CD8-positive, alpha-beta memory T cell (primary cell): ENCODE measurements at regions not wholly inside any gene's neighbourhood (a gene's known extent, or its start where the extent isn't known, plus 50 kb on each side); places are given as distances from the start of the nearest gene placed in this dataset.

Experiments used
- CTCF ChIA-PET: fragments of 350-600 bp; sonication (Branson Sonifier 250); formaldehyde crosslinking; loops from one replicate; lab custom pipeline; 2021; ENCODE audit warnings: antibody characterized with exemption; lab: Charles Lee
- POLR2A ChIA-PET: fragments of 350-600 bp; sonication (Branson Sonifier 250); formaldehyde crosslinking; loops from one replicate; lab custom pipeline; 2021; ENCODE audit warnings: antibody characterized with exemption; lab: Charles Lee
- DNase-seq, 5 donors: peaks; one replicate each; pipeline versions ENCODE4 v3.0.0 to v3.0.0-alpha.2; 2020 to 2022; ENCODE audit warnings: mixed read lengths in 1 of 5
- H3K27ac ChIP-seq: one replicate; pipeline ENCODE4 v1.7.0; 2013; ENCODE audit warnings: low read depth, mild to moderate bottlenecking, low read length, moderate library complexity
- H3K27me3 ChIP-seq: 2 replicates; pipeline ENCODE4 v1.7.0; 2013; ENCODE audit warnings: low read length, mild to moderate bottlenecking; ENCODE audit not compliant: insufficient read depth, poor library complexity, severe bottlenecking
- H3K36me3 ChIP-seq: 2 replicates; pipeline ENCODE4 v1.7.0; 2013; ENCODE audit warnings: mild to moderate bottlenecking, low read length, moderate library complexity; ENCODE audit not compliant: insufficient read depth
- H3K4me1 ChIP-seq: 2 replicates; pipeline ENCODE4 v1.7.0; 2013; ENCODE audit warnings: mild to moderate bottlenecking, low read length, moderate library complexity; ENCODE audit not compliant: insufficient read depth
- H3K4me3 ChIP-seq: 2 replicates; pipeline ENCODE4 v1.7.0; 2013; ENCODE audit warnings: mild to moderate bottlenecking, low read length
- H3K9me3 ChIP-seq: 2 replicates; pipeline ENCODE4 v1.7.0; 2013; ENCODE audit warnings: mild to moderate bottlenecking, low read length
- H3K27ac Mint-ChIP-seq, 8 donors: one replicate each; pipeline ENCODE4 v1.8.0; 2020 to 2021; ENCODE audit warnings: mixed read lengths in 8 of 8, mild to moderate bottlenecking in 6 of 8, inconsistent platforms in 3 of 8, moderate library complexity in 3 of 8
- H3K27me3 Mint-ChIP-seq, 2 donors: one replicate each; pipeline ENCODE4 v1.8.0; 2020 to 2021; ENCODE audit warnings: mixed read lengths in 2 of 2, mild to moderate bottlenecking in 1 of 2, moderate library complexity in 1 of 2
- H3K36me3 Mint-ChIP-seq, 3 donors: one replicate each; pipeline ENCODE4 v1.8.0; 2020 to 2021; ENCODE audit warnings: mixed read lengths in 3 of 3, inconsistent platforms in 1 of 3, mild to moderate bottlenecking in 1 of 3
- H3K4me1 Mint-ChIP-seq, 3 donors: one replicate each; pipeline ENCODE4 v1.8.0; 2020 to 2021; ENCODE audit warnings: mixed read lengths in 3 of 3, inconsistent platforms in 1 of 3, mild to moderate bottlenecking in 1 of 3
- H3K4me3 Mint-ChIP-seq, 7 donors: one replicate each; pipeline ENCODE4 v1.8.0; 2020 to 2021; ENCODE audit warnings: mixed read lengths in 7 of 7, mild to moderate bottlenecking in 6 of 7, moderate library complexity in 4 of 7, inconsistent platforms in 2 of 7
- H3K9me3 Mint-ChIP-seq, 5 donors: one replicate each; pipeline ENCODE4 v1.8.0; 2020 to 2022; ENCODE audit warnings: mixed read lengths in 5 of 5, mild to moderate bottlenecking in 3 of 5, moderate library complexity in 2 of 5, inconsistent platforms in 1 of 5

GRCh38 chr14:76322594-76323220 lies 53.2 kb upstream of the ESRRB start:
- no peaks in the 10 kb centered on the region for H3K4me1 ChIP-seq
- no peak overlapping the region for H3K4me3 ChIP-seq
- POLR2A ChIA-PET = no interaction called here
- H3K36me3 ChIP-seq = no peaks in the 10 kb centered on the region
- no peaks in the 10 kb centered on the region for H3K4me1 Mint-ChIP-seq
- no peaks in the 10 kb centered on the region for H3K36me3 Mint-ChIP-seq
- no peaks in the 10 kb centered on the region for H3K9me3 Mint-ChIP-seq
- H3K27me3 ChIP-seq = no peaks in the 10 kb centered on the region
- DNase-seq = no peak
- H3K4me3 Mint-ChIP-seq = no peak overlapping the region
- CTCF ChIA-PET = no interaction called here
- no peaks in the 10 kb centered on the region for H3K9me3 ChIP-seq
- H3K27ac ChIP-seq = no peak overlapping the region
- H3K27ac Mint-ChIP-seq = no peak overlapping the region
- H3K27me3 Mint-ChIP-seq = peaks cover 2 to 19% of the 10 kb centered on the region in 2 donors

- Mint-ChIP-seq H3K4me3 (no peak overlapping the region), H3K27ac (no peak overlapping the region), H3K36me3 (no peaks in the 10 kb centered on the region), H3K9me3 (no peaks in the 10 kb centered on the region), H3K27me3 (peaks cover 5 to 26% of the 10 kb centered on the region in 2 donors), H3K4me1 (no peaks in the 10 kb centered on the region)
- Histone ChIP-seq H3K4me3 (no peak overlapping the region), H3K4me1 (no peaks in the 10 kb centered on the region), H3K36me3 (no peaks in the 10 kb centered on the region), H3K9me3 (no peaks in the 10 kb centered on the region), H3K27me3 (no peaks in the 10 kb centered on the region), H3K27ac (no peak overlapping the region)
- ChIA-PET CTCF (no interaction called here), POLR2A (no interaction called here)
- no peak for DNase-seq
Measured at GRCh38 chr14:76323331-76324050, 52.4 kb upstream of the ESRRB start.

- H3K4me3 ChIP-seq = no peak overlapping the region
- ChIA-PET POLR2A (no interaction called here), CTCF (no interaction called here)
- no peak overlapping the region for H3K27ac ChIP-seq
- peaks cover 2% of the 10 kb centered on the region for H3K27me3 ChIP-seq
- Mint-ChIP-seq H3K4me1 (no peaks in the 10 kb centered on the region), H3K27ac (no peak overlapping the region), H3K9me3 (no peaks in the 10 kb centered on the region), H3K4me3 (no peak overlapping the region), H3K36me3 (no peaks in the 10 kb centered on the region), H3K27me3 (peaks cover 8 to 32% of the 10 kb centered on the region in 2 donors)
- no peaks in the 10 kb centered on the region for H3K4me1 ChIP-seq
- DNase-seq = no peak
- no peaks in the 10 kb centered on the region for H3K9me3 ChIP-seq
- no peaks in the 10 kb centered on the region for H3K36me3 ChIP-seq
Measured at GRCh38 chr14:76324133-76324532, 51.8 kb upstream of the ESRRB start.
